Naive thymus-derived CD4-positive, alpha-beta T cell (primary cell): ENCODE measurements at regions not wholly inside any gene's neighbourhood (a gene's known extent, or its start where the extent isn't known, plus 50 kb on each side); places are given as distances from the start of the nearest gene placed in this dataset.

Experiments
- ATAC-seq: fragments of 150-1000 bp; cut with Tn5 transposase; 2 replicates; pipeline ENCODE4 v1.10.0; 2021; ENCODE audit warnings: mild to moderate bottlenecking, moderate library complexity
- CTCF ChIA-PET: fragments of 350-600 bp; sonication (Branson Sonifier 250); formaldehyde crosslinking; loops from one replicate; lab custom pipeline; 2021; ENCODE audit warnings: antibody characterized with exemption; lab: Charles Lee
- POLR2A ChIA-PET: fragments of 350-600 bp; sonication (Branson Sonifier 250); formaldehyde crosslinking; loops from one replicate; lab custom pipeline; 2021; ENCODE audit warnings: antibody characterized with exemption, inconsistent platforms; lab: Charles Lee
- DNase-seq, 9 donors: peaks; one replicate each; pipeline versions ENCODE4 v3.0.0 to v3.0.0-alpha.2; 2020 to 2022; ENCODE audit warnings: mixed read lengths in 1 of 9
- H3K27ac ChIP-seq: one replicate; pipeline ENCODE4 v1.7.0; 2013; ENCODE audit warnings: mild to moderate bottlenecking, low read depth, low read length, moderate library complexity
- H3K27me3 ChIP-seq, 2 donors: one replicate each; pipeline ENCODE4 v1.7.0; 2013; ENCODE audit warnings: low read length in 2 of 2, mild to moderate bottlenecking in 2 of 2, moderate library complexity in 2 of 2; ENCODE audit not compliant: control insufficient read depth in 2 of 2, insufficient read depth in 2 of 2
- H3K36me3 ChIP-seq, 3 experiments: 1 replicate in 2 of 3; 2 replicates in 1 of 3; pipeline ENCODE4 v1.7.0; 2013; ENCODE audit warnings: low read length in 3 of 3, mild to moderate bottlenecking in 3 of 3, moderate library complexity in 1 of 3; ENCODE audit not compliant: insufficient read depth in 3 of 3, control insufficient read depth in 2 of 3
- H3K4me1 ChIP-seq, 2 donors: one replicate each; pipeline ENCODE4 v1.7.0; 2013; ENCODE audit warnings: low read length in 2 of 2, mild to moderate bottlenecking in 2 of 2, moderate library complexity in 1 of 2; ENCODE audit not compliant: control insufficient read depth in 2 of 2, insufficient read depth in 2 of 2
- H3K4me3 ChIP-seq: 2 replicates; pipeline ENCODE4 v1.7.0; 2013; ENCODE audit warnings: mild to moderate bottlenecking, low read length
- H3K9me3 ChIP-seq, 3 experiments: 1 replicate in 2 of 3; 2 replicates in 1 of 3; pipeline ENCODE4 v1.7.0; 2013; ENCODE audit warnings: low read length in 3 of 3; ENCODE audit not compliant: control insufficient read depth in 2 of 3
- H3K27ac Mint-ChIP-seq, 9 donors: one replicate each; pipeline ENCODE4 v1.8.0; 2020 to 2022; ENCODE audit warnings: mixed read lengths in 9 of 9, mild to moderate bottlenecking in 8 of 9, moderate library complexity in 5 of 9, inconsistent platforms in 2 of 9
- H3K27me3 Mint-ChIP-seq, 5 donors: one replicate each; pipeline ENCODE4 v1.8.0; 2021 to 2022; ENCODE audit warnings: mixed read lengths in 5 of 5, mild to moderate bottlenecking in 1 of 5
- H3K36me3 Mint-ChIP-seq, 5 donors: one replicate each; pipeline ENCODE4 v1.8.0; 2020 to 2022; ENCODE audit warnings: mixed read lengths in 5 of 5, mild to moderate bottlenecking in 3 of 5, inconsistent platforms in 1 of 5
- H3K4me1 Mint-ChIP-seq, 7 donors: one replicate each; pipeline ENCODE4 v1.8.0; 2020 to 2022; ENCODE audit warnings: mixed read lengths in 7 of 7, mild to moderate bottlenecking in 3 of 7, inconsistent platforms in 1 of 7
- H3K4me3 Mint-ChIP-seq, 10 donors: one replicate each; pipeline ENCODE4 v1.8.0; 2020 to 2022; ENCODE audit warnings: mild to moderate bottlenecking in 10 of 10, mixed read lengths in 10 of 10, moderate library complexity in 6 of 10, inconsistent platforms in 2 of 10
- H3K9me3 Mint-ChIP-seq, 11 donors: one replicate each; pipeline ENCODE4 v1.8.0; 2020 to 2022; ENCODE audit warnings: mixed read lengths in 11 of 11, mild to moderate bottlenecking in 4 of 11, inconsistent platforms in 1 of 11, moderate library complexity in 1 of 11
- intact Hi-C, 2 donors: fragments of 100-400 bp; cut with micrococcal nuclease; formaldehyde crosslinking; loops; one replicate each; pipeline ENCODE4 v1.15.1; 2023

DNA sequence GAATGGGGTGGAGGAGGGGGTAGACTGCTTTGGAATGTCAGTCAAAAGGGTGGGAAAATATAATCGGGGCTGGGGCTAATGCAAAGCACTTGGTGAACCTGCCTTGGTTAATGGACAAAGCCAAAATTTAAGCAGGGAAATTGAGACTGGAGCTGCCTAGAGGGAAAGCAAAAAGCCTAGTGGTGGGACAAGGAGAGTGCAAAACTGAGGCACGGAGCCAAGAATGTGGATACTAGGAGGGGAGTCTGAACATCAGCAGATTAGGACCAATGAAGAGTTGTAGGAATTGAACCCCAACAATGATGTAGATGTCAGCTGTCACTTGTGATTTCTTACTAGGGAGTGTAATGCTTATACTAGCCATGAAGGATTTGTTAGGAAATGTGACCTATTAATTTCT is 195.9 kb downstream of the MDFIC start:
- H3K36me3 Mint-ChIP-seq, result no peaks in the 10 kb centered on the region
- no peak for DNase-seq
- no peak overlapping the region for H3K27ac ChIP-seq
- H3K27me3 Mint-ChIP-seq, result peaks cover 0 to 16% (median 0%) of the 10 kb centered on the region in 5 donors
- no peak for ATAC-seq
- peaks cover 0 to 3% (median 0%) of the 10 kb centered on the region in 11 donors for H3K9me3 Mint-ChIP-seq
- no peak overlapping the region for H3K4me3 ChIP-seq
- H3K27me3 ChIP-seq, result no peaks in the 10 kb centered on the region
- H3K36me3 ChIP-seq, result no peaks in the 10 kb centered on the region
- no peak overlapping the region for H3K27ac Mint-ChIP-seq
- peaks cover 0 to 4% of the 10 kb centered on the region in 2 donors for H3K4me1 ChIP-seq
- H3K9me3 ChIP-seq, result no peaks in the 10 kb centered on the region
- ChIA-PET CTCF (no interaction called here), POLR2A (no interaction called here)
- H3K4me1 Mint-ChIP-seq, result peaks cover 0 to 14% (median 9%) of the 10 kb centered on the region in 7 donors
- intact Hi-C loops, result no loop called here
- H3K4me3 Mint-ChIP-seq, result no peak overlapping the region

DNA sequence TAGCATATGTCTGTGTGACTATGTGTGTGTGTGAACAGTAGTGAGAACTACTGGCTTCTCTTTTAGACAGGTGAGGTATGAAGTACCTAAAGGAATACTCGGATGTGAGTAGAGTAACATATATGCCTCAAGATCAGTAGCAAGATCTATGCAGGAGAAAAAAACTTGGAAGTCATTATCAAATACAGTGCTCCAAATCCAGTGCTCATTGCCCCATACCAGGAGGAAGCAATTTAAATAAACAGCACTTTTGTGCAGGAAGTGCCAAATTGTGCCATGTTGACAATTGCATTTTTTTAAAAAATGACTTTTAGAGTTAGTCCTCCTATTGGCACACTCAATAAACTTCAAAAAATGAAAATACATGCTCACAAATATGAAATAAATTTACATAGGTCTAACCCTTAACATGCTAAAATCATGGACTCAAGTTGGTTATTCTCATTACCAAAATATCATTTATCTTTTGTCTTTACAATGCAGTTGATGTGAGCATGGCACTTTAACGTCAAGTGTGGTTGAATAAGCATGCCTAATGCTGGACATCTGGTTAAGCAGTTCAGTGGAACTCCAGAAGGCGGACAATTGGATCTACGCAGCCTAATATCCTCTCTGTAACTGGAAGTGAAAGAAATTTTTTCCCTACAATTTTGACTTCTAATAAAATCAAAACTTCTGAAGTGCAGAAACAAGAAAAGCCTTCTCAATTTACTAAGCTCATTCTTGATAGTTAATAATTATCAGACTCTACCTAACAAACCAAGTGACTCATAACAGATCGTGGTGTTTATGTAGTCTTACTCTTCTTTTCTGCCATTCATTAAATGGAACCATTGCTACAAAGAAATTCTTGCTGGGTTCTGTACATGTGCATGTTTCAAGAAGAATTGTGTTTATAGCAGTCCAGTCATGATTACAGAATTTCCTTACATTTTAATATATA is 195.2 kb downstream of the MDFIC start:
- Histone ChIP-seq H3K4me3 (no peak overlapping the region), H3K9me3 (no peaks in the 10 kb centered on the region), H3K27ac (no peak overlapping the region), H3K36me3 (no peaks in the 10 kb centered on the region), H3K27me3 (no peaks in the 10 kb centered on the region), H3K4me1 (no peaks in the 10 kb centered on the region)
- ATAC-seq (no peak), DNase-seq (no peak)
- H3K27me3 Mint-ChIP-seq, result peaks cover 0 to 19% (median 0%) of the 10 kb centered on the region in 5 donors
- peaks cover 0 to under 1% (median 0%) of the 10 kb centered on the region in 5 donors for H3K36me3 Mint-ChIP-seq
- intact Hi-C loops, result no loop called here
- peaks cover 0 to 3% (median 0%) of the 10 kb centered on the region in 11 donors for H3K9me3 Mint-ChIP-seq
- H3K4me1 Mint-ChIP-seq, result peaks cover 0 to 7% (median 3%) of the 10 kb centered on the region in 7 donors
- H3K27ac Mint-ChIP-seq, result no peak overlapping the region
- no peak overlapping the region for H3K4me3 Mint-ChIP-seq
- ChIA-PET POLR2A (no interaction called here), CTCF (no interaction called here)

DNA sequence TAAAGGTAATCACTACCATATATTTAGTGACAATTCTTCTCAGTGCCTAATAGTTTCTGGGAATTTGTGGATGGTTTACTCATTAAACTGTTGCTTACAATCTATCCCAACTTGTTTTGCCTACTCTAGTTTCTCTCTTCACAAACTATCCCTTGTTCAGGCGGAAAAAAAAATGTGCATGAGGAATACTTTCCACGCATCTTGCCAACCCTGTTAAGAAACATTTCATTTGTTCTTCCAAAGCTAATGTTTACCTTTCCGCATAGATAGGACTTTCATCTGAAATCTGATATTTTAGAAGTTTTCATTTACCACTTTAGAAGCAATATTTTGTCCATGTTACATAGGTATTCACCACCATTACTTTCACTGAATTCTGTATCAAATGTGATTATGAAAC is 191.9 kb downstream of the MDFIC start:
- ChIA-PET CTCF (interaction anchor here (0.7 kb wide), 1 partner anchor 12 kb away, joined by 5 read pairs; no protein-coding TSS in a partner anchor), POLR2A (no interaction called here)
- Histone ChIP-seq H3K4me3 (no peak overlapping the region), H3K9me3 (no peaks in the 10 kb centered on the region), H3K27me3 (no peaks in the 10 kb centered on the region), H3K36me3 (no peaks in the 10 kb centered on the region), H3K4me1 (no peaks in the 10 kb centered on the region), H3K27ac (no peak overlapping the region)
- peaks cover 0 to 3% (median 0%) of the 10 kb centered on the region in 11 donors for H3K9me3 Mint-ChIP-seq
- no peak overlapping the region for H3K27ac Mint-ChIP-seq
- peaks cover 0 to 26% (median 0%) of the 10 kb centered on the region in 5 donors for H3K27me3 Mint-ChIP-seq
- H3K4me1 Mint-ChIP-seq, result peaks cover 0 to 2% (median 0%) of the 10 kb centered on the region in 7 donors
- H3K4me3 Mint-ChIP-seq, result no peak overlapping the region
- DNase-seq, result no peak
- no peak for ATAC-seq
- peaks cover 0 to 1% (median 0%) of the 10 kb centered on the region in 5 donors for H3K36me3 Mint-ChIP-seq
- intact Hi-C loops, result no loop called here

DNA sequence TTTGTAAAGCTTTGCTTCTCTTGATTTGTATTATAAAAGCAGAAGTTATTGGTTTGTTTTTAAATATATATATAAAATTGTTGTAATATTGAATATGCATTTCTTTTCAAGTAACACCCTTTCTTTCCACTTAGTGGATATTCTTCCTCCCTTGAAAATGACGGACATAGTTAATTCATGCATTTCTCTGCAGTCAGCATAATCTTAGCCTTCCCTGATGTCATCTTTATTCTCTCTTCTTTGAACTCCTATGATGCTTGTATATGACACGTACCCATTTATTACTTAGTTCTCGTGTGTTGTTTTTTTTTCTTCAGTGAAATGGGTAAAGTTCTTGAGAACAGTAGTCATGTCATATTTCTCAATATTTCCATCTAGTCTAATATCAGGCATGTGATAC is 191.2 kb downstream of the MDFIC start:
- POLR2A ChIA-PET, result no interaction called here
- H3K4me3 Mint-ChIP-seq, result no peak overlapping the region
- intact Hi-C loops, result no loop called here
- peaks cover 0 to 26% (median 0%) of the 10 kb centered on the region in 5 donors for H3K27me3 Mint-ChIP-seq
- H3K36me3 Mint-ChIP-seq, result peaks cover 0 to 1% (median 0%) of the 10 kb centered on the region in 5 donors
- CTCF ChIA-PET, result no interaction called here
- DNase-seq, result no peak
- peaks cover 0 to 3% (median 0%) of the 10 kb centered on the region in 11 donors for H3K9me3 Mint-ChIP-seq
- Histone ChIP-seq H3K27ac (no peak overlapping the region), H3K27me3 (no peaks in the 10 kb centered on the region), H3K4me1 (no peaks in the 10 kb centered on the region), H3K36me3 (no peaks in the 10 kb centered on the region), H3K4me3 (no peak overlapping the region), H3K9me3 (no peaks in the 10 kb centered on the region)
- no peak for ATAC-seq
- H3K4me1 Mint-ChIP-seq, result peaks cover 0 to 2% (median 0%) of the 10 kb centered on the region in 7 donors
- no peak overlapping the region for H3K27ac Mint-ChIP-seq

DNA sequence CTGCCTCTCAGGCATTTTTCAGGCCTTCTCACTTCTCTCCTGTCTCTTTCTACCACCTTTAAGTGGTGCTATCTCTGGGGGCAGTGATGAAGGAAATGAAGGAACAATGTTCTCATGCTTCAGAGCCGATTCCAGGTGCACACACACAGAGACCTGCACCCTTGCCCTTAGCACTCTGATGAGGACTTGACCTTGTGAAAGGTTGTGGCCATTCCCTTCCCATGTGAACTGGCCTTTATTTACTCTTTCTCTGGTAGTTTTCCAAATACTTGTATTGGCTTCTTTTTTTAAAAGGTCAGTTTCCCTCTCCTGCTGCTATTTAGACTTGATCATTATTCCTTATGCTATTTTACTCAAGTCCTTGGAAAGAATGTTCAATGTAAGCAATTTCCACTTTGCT is 188.6 kb downstream of the MDFIC start:
- Mint-ChIP-seq H3K4me1 (no peaks in the 10 kb centered on the region), H3K36me3 (peaks cover 0 to 4% (median 0%) of the 10 kb centered on the region in 5 donors), H3K27ac (no peak overlapping the region), H3K4me3 (no peak overlapping the region), H3K27me3 (peaks cover 0 to 21% (median 0%) of the 10 kb centered on the region in 5 donors), H3K9me3 (peaks cover 0 to 3% (median 0%) of the 10 kb centered on the region in 11 donors)
- POLR2A ChIA-PET, result no interaction called here
- H3K4me1 ChIP-seq, result no peaks in the 10 kb centered on the region
- no peaks in the 10 kb centered on the region for H3K9me3 ChIP-seq
- ATAC-seq (no peak), DNase-seq (no peak)
- CTCF ChIA-PET, result no interaction called here
- no peaks in the 10 kb centered on the region for H3K27me3 ChIP-seq
- no peaks in the 10 kb centered on the region for H3K36me3 ChIP-seq
- intact Hi-C loops, result no loop called here
- no peak overlapping the region for H3K27ac ChIP-seq
- H3K4me3 ChIP-seq, result no peak overlapping the region

DNA sequence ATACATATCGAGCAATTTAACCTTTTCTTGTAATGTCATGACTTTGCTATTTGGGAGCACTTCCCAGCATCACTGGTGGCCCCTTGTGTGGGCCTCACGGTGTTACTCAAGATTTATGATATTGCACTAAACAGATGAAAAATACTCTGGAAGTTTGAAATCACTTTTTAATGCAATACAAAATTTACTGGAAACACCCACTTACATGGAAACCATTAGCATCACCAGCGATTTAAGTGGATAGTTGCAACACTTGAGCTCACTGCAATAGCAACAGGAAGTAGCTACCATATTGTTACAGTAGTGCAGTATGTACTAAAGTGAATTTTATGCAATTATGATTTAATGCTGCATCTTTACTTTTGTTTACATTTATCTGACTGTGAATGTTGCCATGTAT is 184.4 kb downstream of the MDFIC start:
- ChIA-PET POLR2A (no interaction called here), CTCF (no interaction called here)
- Mint-ChIP-seq H3K27me3 (peaks cover 0 to 5% (median 0%) of the 10 kb centered on the region in 5 donors), H3K36me3 (peaks cover 0 to 3% (median 0%) of the 10 kb centered on the region in 5 donors), H3K27ac (no peak overlapping the region), H3K4me3 (no peak overlapping the region), H3K9me3 (no peaks in the 10 kb centered on the region), H3K4me1 (no peaks in the 10 kb centered on the region)
- Histone ChIP-seq H3K27ac (no peak overlapping the region), H3K27me3 (no peaks in the 10 kb centered on the region), H3K4me1 (no peaks in the 10 kb centered on the region), H3K36me3 (no peaks in the 10 kb centered on the region), H3K4me3 (no peak overlapping the region), H3K9me3 (no peaks in the 10 kb centered on the region)
- DNase-seq (no peak), ATAC-seq (no peak)
- intact Hi-C loops, result no loop called here
